ENCODE measurements at regions not wholly inside any gene's neighbourhood (a gene's known extent, or its start where the extent isn't known, plus 50 kb on each side); places are given as distances from the start of the nearest gene placed in this dataset.
A peak's percentile ranks its signal among the peaks of the same experiment; 100 is the strongest.

GRCh38 chr6:121998631-121999030 is 400.8 kb upstream of the HSF2 start:
- no peak overlapping the region for H3K4me3 Mint-ChIP-seq
- no peaks in the 10 kb centered on the region for H3K36me3 Mint-ChIP-seq
- H3K4me1 Mint-ChIP-seq = no peaks in the 10 kb centered on the region
- no peak overlapping the region for H3K27ac Mint-ChIP-seq
- peaks cover 1% of the 10 kb centered on the region for H3K27me3 Mint-ChIP-seq
- peaks cover 0 to 1% (median 0%) of the 10 kb centered on the region in 3 donors for H3K9me3 Mint-ChIP-seq

- no peak overlapping the region for H3K27ac Mint-ChIP-seq
- H3K36me3 Mint-ChIP-seq = no peaks in the 10 kb centered on the region
- H3K4me3 Mint-ChIP-seq = no peak overlapping the region
- peaks cover 1% of the 10 kb centered on the region for H3K27me3 Mint-ChIP-seq
- peaks cover 0 to 1% (median 0%) of the 10 kb centered on the region in 3 donors for H3K9me3 Mint-ChIP-seq
- H3K4me1 Mint-ChIP-seq = no peaks in the 10 kb centered on the region
Observed at GRCh38 chr6:121999456-122000065, 399.9 kb upstream of the HSF2 start.

GRCh38 chr6:122005661-122006060 is 393.8 kb upstream of the HSF2 start:
- no peaks in the 10 kb centered on the region for H3K4me1 Mint-ChIP-seq
- no peak overlapping the region for H3K4me3 Mint-ChIP-seq
- H3K27me3 Mint-ChIP-seq = peaks cover 1% of the 10 kb centered on the region
- H3K9me3 Mint-ChIP-seq = peaks cover 0 to 1% (median 0%) of the 10 kb centered on the region in 3 donors
- H3K27ac Mint-ChIP-seq = no peak overlapping the region
- no peaks in the 10 kb centered on the region for H3K36me3 Mint-ChIP-seq

GRCh38 chr6:122007339-122007738 is 392.1 kb upstream of the HSF2 start:
- Mint-ChIP-seq H3K36me3 (no peaks in the 10 kb centered on the region), H3K27me3 (no peaks in the 10 kb centered on the region), H3K27ac (no peak overlapping the region), H3K9me3 (peaks cover 0 to 1% (median 0%) of the 10 kb centered on the region in 3 donors), H3K4me3 (no peak overlapping the region), H3K4me1 (no peaks in the 10 kb centered on the region)

- H3K4me1 Mint-ChIP-seq = no peaks in the 10 kb centered on the region
- H3K4me3 Mint-ChIP-seq = no peak overlapping the region
- no peaks in the 10 kb centered on the region for H3K36me3 Mint-ChIP-seq
- H3K27me3 Mint-ChIP-seq = no peaks in the 10 kb centered on the region
- H3K27ac Mint-ChIP-seq = no peak overlapping the region
- H3K9me3 Mint-ChIP-seq = no peaks in the 10 kb centered on the region
Observed at GRCh38 chr6:122008101-122008999, 391.1 kb upstream of the HSF2 start.

- Mint-ChIP-seq H3K4me1 (no peaks in the 10 kb centered on the region), H3K9me3 (no peaks in the 10 kb centered on the region), H3K36me3 (no peaks in the 10 kb centered on the region), H3K27ac (no peak overlapping the region), H3K27me3 (no peaks in the 10 kb centered on the region), H3K4me3 (no peak overlapping the region)
Observed at GRCh38 chr6:122009000-122009350, 390.5 kb upstream of the HSF2 start.

- Mint-ChIP-seq H3K36me3 (no peaks in the 10 kb centered on the region), H3K9me3 (peaks cover 0 to 2% (median 0%) of the 10 kb centered on the region in 3 donors), H3K27ac (no peak overlapping the region), H3K4me3 (no peak overlapping the region), H3K4me1 (no peaks in the 10 kb centered on the region), H3K27me3 (peaks cover 2% of the 10 kb centered on the region)
Observed at GRCh38 chr6:122012578-122012977, 386.9 kb upstream of the HSF2 start.

- H3K4me3 Mint-ChIP-seq = no peak overlapping the region
- H3K27me3 Mint-ChIP-seq = peaks cover 2% of the 10 kb centered on the region
- no peaks in the 10 kb centered on the region for H3K36me3 Mint-ChIP-seq
- H3K9me3 Mint-ChIP-seq = peaks cover 0 to 2% (median 0%) of the 10 kb centered on the region in 3 donors
- H3K4me1 Mint-ChIP-seq = no peaks in the 10 kb centered on the region
- H3K27ac Mint-ChIP-seq = no peak overlapping the region
Observed at GRCh38 chr6:122014961-122015360, 384.5 kb upstream of the HSF2 start.

- peaks cover 2% of the 10 kb centered on the region for H3K27me3 Mint-ChIP-seq
- H3K9me3 Mint-ChIP-seq = peaks cover 0 to 2% (median 0%) of the 10 kb centered on the region in 3 donors
- no peak overlapping the region for H3K27ac Mint-ChIP-seq
Observed at GRCh38 chr6:122020588-122021264, 378.7 kb upstream of the HSF2 start.

GRCh38 chr6:122025104-122025503 is 374.3 kb upstream of the HSF2 start:
- Mint-ChIP-seq H3K27me3 (peaks cover 4% of the 10 kb centered on the region), H3K9me3 (no peaks in the 10 kb centered on the region), H3K36me3 (no peaks in the 10 kb centered on the region), H3K4me3 (no peak overlapping the region), H3K4me1 (no peaks in the 10 kb centered on the region), H3K27ac (no peak overlapping the region)

More at GRCh38 chr6:122020588-122021264, 378.7 kb upstream of the HSF2 start:
- H3K4me3 Mint-ChIP-seq = no peak overlapping the region
- H3K4me1 Mint-ChIP-seq = no peaks in the 10 kb centered on the region
- no peaks in the 10 kb centered on the region for H3K36me3 Mint-ChIP-seq

GRCh38 chr6:122026582-122027369 is 372.7 kb upstream of the HSF2 start:
- Mint-ChIP-seq H3K4me1 (no peaks in the 10 kb centered on the region), H3K27me3 (peaks cover 1% of the 10 kb centered on the region), H3K36me3 (no peaks in the 10 kb centered on the region), H3K4me3 (no peak overlapping the region), H3K9me3 (no peaks in the 10 kb centered on the region), H3K27ac (no peak overlapping the region)

- peaks cover 1% of the 10 kb centered on the region for H3K27me3 Mint-ChIP-seq
- peak overlapping the region in 1 of 3 donors; percentile 11 for H3K27ac Mint-ChIP-seq
- H3K4me1 Mint-ChIP-seq = no peaks in the 10 kb centered on the region
- no peaks in the 10 kb centered on the region for H3K36me3 Mint-ChIP-seq
- H3K9me3 Mint-ChIP-seq = no peaks in the 10 kb centered on the region
- no peak overlapping the region for H3K4me3 Mint-ChIP-seq
Observed at GRCh38 chr6:122028933-122029522, 370.4 kb upstream of the HSF2 start.

GRCh38 chr6:122033564-122034181 is 365.8 kb upstream of the HSF2 start:
- no peaks in the 10 kb centered on the region for H3K9me3 Mint-ChIP-seq
- no peaks in the 10 kb centered on the region for H3K27me3 Mint-ChIP-seq
- no peak overlapping the region for H3K4me3 Mint-ChIP-seq
- no peaks in the 10 kb centered on the region for H3K36me3 Mint-ChIP-seq
- H3K4me1 Mint-ChIP-seq = no peaks in the 10 kb centered on the region
- H3K27ac Mint-ChIP-seq = no peak overlapping the region

- no peak overlapping the region for H3K27ac Mint-ChIP-seq
- H3K9me3 Mint-ChIP-seq = no peaks in the 10 kb centered on the region
- no peaks in the 10 kb centered on the region for H3K36me3 Mint-ChIP-seq
- H3K27me3 Mint-ChIP-seq = no peaks in the 10 kb centered on the region
- no peak overlapping the region for H3K4me3 Mint-ChIP-seq
- no peaks in the 10 kb centered on the region for H3K4me1 Mint-ChIP-seq
Observed at GRCh38 chr6:122035173-122035572, 364.3 kb upstream of the HSF2 start.
